NB4 (cell line): ENCODE measurements at regions not wholly inside any gene's neighbourhood (a gene's known extent, or its start where the extent isn't known, plus 50 kb on each side); places are given as distances from the start of the nearest gene placed in this dataset.

ENCODE experiments used
- DNase-seq: peaks from one replicate; pipeline ENCODE4 v3.0.0; 2010; ENCODE audit warnings: low read depth
- H3K4me3 ChIP-seq: one replicate; pipeline ENCODE4 v1.5.1; 2011; ENCODE audit warnings: mild to moderate bottlenecking, low read depth, low read length, moderate library complexity
- CTCF ChIP-seq: IDR thresholded peaks from one replicate; pipeline ENCODE4 v1.5.1; 2012; ENCODE audit warnings: low read depth, low read length
- MAX ChIP-seq: IDR thresholded peaks from 2 replicates; pipeline ENCODE4 v1.6.1; 2011; ENCODE audit warnings: low read depth, low read length
- MYC ChIP-seq: IDR thresholded peaks from 2 replicates; pipeline ENCODE4 v1.6.1; 2011; ENCODE audit warnings: low read depth, low read length
- POLR2A ChIP-seq: IDR thresholded peaks from 2 replicates; pipeline ENCODE4 v1.6.1; 2011; ENCODE audit warnings: mild to moderate bottlenecking; ENCODE audit not compliant: insufficient read length; ENCODE audit errors: extremely low read depth

GRCh38 chr3:194998948-194999347, 272.0 kb downstream of the XXYLT1 start:
- no peak overlapping the region for H3K4me3 ChIP-seq
- DNase-seq, result no peak
- TF ChIP-seq CTCF, result no peak
- TF ChIP-seq MAX, result no peak
- no peak for TF ChIP-seq MYC
- no peak for TF ChIP-seq POLR2A

GRCh38 chr3:194999491-194999890, 271.5 kb downstream of the XXYLT1 start:
- TF ChIP-seq MYC, result no peak
- no peak for DNase-seq
- no peak overlapping the region for H3K4me3 ChIP-seq

GRCh38 chr3:195001261-195001660, 269.7 kb downstream of the XXYLT1 start:
- DNase-seq, result no peak
- TF ChIP-seq POLR2A (no peak), CTCF (no peak)
- no peak overlapping the region for H3K4me3 ChIP-seq

- peak; percentile 88 for DNase-seq
- no peak for TF ChIP-seq POLR2A
- peak; percentile 83 for TF ChIP-seq CTCF
- peak; percentile 60 for TF ChIP-seq MAX
- peak; percentile 57; the same call in 1 of the 2 replicates for TF ChIP-seq MYC
- peak overlapping the region; percentile 6 for H3K4me3 ChIP-seq
Observed at GRCh38 chr3:195001961-195002861, 268.7 kb downstream of the XXYLT1 start.

GRCh38 chr3:195003006-195003892, 267.7 kb downstream of the XXYLT1 start:
- TF ChIP-seq MAX (peak; percentile 73), MYC (peak; percentile 87), POLR2A (peak; percentile 23), CTCF (no peak)
- peak; percentile 98 for DNase-seq
- peak overlapping the region; percentile 6 for H3K4me3 ChIP-seq

GRCh38 chr3:195003893-195004289, 267.1 kb downstream of the XXYLT1 start:
- no peak for TF ChIP-seq CTCF
- TF ChIP-seq POLR2A, result no peak
- TF ChIP-seq MAX, result no peak
- TF ChIP-seq MYC, result no peak
- DNase-seq, result no peak
- H3K4me3 ChIP-seq, result no peak overlapping the region
